Non-pigmented ciliary epithelial cell (primary cell): ENCODE measurements at regions not wholly inside any gene's neighbourhood (a gene's known extent, or its start where the extent isn't known, plus 50 kb on each side); places are given as distances from the start of the nearest gene placed in this dataset.
"Not testable (repeated sequence)": the region's sequence is repeated elsewhere in the genome, so short reads cannot be mapped to it uniquely, and the experiment has no call there.

Experiments
- DNase-seq: peaks from one replicate; pipeline ENCODE4 v3.0.0-alpha.2; 2010; ENCODE audit warnings: low read depth

DNA sequence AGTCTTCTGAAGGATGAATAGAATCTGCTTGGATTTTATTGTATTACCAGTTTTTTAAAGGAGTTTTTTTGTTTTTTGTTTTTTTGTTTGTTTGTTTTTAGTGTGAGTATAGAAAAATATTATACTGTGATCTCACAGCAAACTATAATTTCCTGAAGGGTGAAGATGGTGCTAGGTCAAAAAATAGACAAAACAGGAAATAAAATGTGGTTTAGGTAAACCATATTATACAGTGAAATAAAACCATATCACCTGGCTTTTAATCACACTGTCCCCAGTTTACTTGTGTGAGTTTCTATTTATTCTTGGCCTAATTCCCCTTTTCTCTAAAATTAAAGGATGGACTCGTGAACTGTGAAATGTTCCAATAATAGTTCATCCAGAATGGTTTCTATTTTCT lies 841.3 kb upstream of the CTNND2 start:
- DNase-seq, result no peak

DNA sequence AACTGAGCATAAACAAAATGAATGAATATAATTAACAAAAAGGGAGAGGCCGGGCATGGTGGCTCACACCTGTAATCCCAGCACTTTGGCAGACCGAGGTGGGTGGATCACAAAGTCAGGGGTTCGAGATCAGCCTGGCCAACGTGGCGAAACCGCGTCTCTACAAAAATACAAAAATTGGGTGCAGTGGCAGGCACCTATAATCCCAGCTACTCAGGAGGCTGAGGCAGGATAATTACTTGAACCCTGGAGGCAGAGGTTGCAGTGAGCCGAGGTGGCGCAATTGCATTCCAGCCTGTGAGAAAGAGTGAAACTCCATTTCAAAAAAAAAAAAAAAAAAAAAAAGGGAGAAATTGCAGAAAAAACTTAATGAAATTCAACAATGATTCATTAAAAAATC lies 839.3 kb upstream of the CTNND2 start:
- DNase-seq, result no peak

- no peak for DNase-seq
Measured at GRCh38 chr5:12730354-12730753, 826.1 kb upstream of the CTNND2 start.

- DNase-seq, result no peak
Measured at GRCh38 chr5:12716664-12717063, 812.4 kb upstream of the CTNND2 start.

DNA sequence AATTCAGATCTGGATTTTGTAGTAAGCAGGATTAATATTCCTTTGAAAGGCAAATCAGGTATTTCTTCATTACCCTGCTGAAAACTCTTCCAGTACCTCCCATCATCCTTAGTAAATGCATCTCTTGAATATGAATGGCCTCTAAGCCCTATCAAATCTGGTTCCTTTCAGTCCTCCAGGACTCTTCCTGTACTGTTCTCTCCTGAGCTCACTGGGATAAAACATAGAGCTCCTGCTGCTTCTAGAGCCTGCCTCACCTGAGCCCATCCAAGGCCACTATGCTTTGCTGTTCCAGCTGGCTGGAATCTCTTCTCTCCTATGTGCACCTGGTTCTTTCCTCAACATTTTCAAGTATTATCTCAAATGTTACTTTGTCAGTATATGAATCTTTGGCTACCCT lies 803.3 kb upstream of the CTNND2 start:
- no peak for DNase-seq

DNA sequence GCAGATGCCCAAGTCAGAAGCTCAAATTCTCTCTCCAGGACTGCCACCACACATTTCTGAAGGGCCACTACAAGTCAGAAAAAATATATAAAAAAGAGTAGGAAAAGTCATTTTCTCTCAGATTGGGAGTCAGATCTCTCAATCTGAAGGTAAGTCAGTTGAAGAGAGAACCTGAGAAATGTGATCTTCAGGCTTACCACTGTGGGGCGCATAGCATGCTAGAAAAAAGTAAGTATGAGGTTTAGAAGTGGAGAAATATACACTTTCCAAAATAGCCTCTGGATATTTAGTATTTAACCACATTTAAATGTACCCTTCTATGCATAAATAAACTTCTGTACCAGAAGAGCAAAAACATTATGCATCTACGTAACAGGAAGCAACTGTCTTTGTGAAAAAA lies 800.7 kb upstream of the CTNND2 start:
- no peak for DNase-seq

- no peak for DNase-seq
Measured at GRCh38 chr5:12703254-12703653, 799.0 kb upstream of the CTNND2 start.

- DNase-seq, result no peak
Measured at GRCh38 chr5:12695651-12696050, 791.4 kb upstream of the CTNND2 start.

DNA sequence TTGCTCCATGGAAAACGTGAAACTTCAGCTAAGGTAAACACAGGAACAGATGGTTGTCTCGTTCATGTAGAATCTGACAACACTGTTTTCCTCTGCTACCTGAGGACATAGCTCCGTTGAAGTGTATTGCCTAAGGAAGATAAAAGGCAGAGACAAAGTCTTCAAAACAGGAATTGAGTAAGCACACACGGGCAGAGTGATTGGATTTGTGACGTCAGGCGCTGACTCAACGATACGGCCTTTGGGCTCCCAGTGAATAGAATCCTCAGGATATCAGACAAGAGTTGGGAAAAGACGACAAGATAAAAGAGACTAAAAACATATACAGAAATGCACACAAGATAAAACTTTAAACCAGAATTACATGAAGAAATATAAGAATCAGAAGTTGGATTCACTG lies 787.1 kb upstream of the CTNND2 start:
- no peak for DNase-seq

DNA sequence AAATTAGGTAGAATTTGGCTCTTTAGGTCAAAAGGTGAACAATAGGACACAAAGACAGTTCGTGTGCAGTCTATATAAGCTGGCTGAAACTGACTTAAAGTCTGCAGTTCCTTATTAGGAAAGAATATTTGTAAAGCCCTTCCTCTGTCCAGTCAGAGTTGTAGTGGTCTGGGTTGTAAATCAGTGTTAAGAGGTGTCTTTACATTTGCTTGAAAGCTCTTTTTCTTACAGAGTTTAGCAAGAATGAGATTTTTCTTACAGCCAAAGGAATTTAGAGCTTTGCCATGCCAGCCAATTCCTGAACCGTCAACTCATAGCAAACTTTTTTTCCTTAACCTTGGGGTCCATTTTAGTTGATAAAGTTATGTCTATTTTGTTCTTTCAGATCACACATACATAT lies 786.1 kb upstream of the CTNND2 start:
- no peak for DNase-seq

- no peak for DNase-seq
Measured at GRCh38 chr5:12683249-12683648, 779.0 kb upstream of the CTNND2 start.

DNA sequence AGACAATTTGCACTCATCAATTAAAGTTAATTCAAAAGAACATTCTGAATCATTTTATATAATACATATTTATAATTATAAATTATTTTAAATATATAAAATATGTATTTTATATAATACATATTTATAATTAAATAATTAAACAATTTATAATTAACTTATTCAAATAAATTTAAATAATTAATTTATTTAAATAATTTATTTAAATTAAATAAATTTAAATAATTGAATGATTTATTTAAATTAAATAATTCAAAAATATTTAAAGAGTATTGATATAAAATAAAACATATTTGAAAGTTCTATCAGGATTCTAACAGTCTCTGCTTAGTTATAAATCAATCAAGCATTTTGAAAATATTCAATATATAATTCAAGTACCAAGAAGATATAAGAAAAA lies 775.5 kb upstream of the CTNND2 start:
- no peak for DNase-seq

DNA sequence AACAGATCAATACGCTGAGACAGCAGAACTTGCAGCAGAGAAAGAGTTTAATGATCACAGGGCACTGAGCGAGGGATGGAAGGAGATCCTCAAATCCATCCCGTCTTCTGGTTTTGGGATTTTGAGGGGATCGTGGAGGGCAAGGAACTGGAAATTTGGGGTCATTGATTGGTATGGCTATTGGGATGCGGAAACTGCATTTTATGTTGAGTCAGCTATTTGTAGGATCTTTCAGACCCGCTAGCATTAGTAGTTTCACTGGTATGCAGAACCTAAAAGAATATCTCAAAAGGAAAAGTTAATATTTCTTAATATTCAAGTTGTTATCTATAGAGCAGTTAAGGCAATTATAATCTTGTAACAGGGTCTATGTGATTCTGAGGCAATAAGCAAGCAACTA lies 771.7 kb upstream of the CTNND2 start:
- DNase-seq, result no peak

- no peak for DNase-seq
Measured at GRCh38 chr5:12672141-12672540, 767.9 kb upstream of the CTNND2 start.

DNA sequence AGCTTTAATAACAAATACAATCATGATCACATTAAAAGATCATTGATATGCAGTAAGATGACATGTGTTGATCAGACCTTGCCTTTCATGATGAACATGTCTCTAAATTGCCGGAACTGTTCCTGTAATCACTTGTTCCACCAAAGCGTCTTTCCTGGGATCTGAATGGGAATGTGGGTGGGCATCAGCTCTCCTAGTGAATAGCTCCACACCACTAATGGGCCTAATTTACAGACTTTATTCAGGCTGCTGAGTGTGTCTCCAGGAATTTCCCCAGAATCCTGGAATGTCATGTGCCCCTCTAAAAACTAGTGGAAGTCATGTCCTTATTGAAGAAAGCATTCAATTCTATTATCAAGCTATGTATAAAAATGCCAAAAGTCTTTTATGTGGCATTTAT lies 765.1 kb upstream of the CTNND2 start:
- DNase-seq, result no peak

- DNase-seq, result no peak
Measured at GRCh38 chr5:12668564-12668963, 764.3 kb upstream of the CTNND2 start.

GRCh38 chr5:12667818-12668217 lies 763.6 kb upstream of the CTNND2 start:
- not testable (repeated sequence) for DNase-seq

- not testable (repeated sequence) for DNase-seq
Measured at GRCh38 chr5:12665772-12666171, 761.5 kb upstream of the CTNND2 start.

DNA sequence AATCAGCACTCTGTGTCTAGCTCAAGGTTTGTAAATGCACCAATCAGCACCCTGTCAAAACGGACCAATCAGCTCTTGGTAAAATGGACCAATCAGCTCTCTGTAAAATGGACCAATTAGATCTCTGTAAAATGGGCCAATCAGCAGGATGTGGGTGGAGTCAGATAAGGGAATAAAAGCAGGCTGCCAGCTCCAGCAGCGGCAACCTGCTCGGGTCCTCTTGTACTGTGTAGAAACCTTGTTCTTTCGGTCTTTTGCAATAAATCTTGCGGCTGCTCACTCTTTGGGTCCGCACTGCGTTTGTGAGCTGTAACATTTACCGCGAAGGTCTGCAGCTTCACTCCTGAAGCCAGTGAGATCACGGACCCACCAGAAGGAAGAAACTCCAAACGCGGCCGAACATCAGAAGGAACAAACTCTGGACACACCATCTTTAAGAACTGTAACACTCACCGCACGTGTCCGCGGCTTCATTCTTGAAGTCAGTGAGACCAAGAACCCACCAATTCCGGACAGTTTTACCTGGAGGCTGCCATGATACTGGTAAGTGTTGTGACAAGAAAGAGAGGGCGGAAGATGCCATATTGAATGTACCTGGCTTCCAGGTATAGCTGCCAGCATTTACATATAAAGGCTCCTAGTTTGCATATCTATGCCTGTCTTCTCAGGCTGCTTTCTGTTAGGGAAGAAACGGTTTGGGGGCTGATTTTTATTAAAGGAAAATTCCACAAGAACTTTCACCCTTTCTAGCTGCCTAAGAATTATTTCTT lies 758.5 kb upstream of the CTNND2 start:
- DNase-seq, result no peak

DNA sequence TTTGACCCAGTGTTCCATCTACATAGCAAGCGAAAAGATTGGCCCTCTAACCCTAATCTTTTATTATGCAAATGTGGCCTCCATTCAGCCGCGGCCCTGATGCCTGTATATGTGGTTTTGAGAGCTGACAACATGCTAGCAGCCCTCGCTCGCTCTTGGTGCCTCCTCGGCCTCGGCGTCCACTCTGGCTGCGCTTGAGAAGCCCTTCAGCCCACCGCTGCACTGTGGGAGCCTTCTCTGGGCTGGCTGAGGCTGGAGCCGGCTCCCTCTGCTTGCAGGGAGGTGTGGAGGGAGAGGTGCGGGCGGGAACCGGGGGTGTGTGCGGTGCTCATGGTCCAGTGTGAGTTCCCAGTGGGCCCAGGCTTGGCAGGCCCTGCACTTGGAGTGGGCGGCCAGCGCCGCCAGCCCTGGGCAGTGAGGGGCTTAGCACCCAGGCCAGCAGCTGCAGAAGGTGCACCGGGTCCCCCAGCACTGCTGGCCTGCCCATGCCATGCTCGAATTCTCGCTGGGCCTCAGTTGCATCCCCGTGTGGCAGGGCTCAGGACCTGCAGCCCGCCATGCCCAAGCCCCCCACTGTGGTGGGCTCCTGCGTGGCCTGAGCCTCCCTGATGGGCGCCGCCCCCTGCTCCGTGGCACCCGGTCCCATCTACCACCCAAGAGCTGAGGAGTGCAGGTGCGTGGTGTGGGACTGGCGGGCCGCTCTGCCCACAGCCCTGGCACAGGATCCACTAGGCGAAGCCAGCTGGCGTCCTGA lies 757.5 kb upstream of the CTNND2 start:
- DNase-seq, result no peak

DNA sequence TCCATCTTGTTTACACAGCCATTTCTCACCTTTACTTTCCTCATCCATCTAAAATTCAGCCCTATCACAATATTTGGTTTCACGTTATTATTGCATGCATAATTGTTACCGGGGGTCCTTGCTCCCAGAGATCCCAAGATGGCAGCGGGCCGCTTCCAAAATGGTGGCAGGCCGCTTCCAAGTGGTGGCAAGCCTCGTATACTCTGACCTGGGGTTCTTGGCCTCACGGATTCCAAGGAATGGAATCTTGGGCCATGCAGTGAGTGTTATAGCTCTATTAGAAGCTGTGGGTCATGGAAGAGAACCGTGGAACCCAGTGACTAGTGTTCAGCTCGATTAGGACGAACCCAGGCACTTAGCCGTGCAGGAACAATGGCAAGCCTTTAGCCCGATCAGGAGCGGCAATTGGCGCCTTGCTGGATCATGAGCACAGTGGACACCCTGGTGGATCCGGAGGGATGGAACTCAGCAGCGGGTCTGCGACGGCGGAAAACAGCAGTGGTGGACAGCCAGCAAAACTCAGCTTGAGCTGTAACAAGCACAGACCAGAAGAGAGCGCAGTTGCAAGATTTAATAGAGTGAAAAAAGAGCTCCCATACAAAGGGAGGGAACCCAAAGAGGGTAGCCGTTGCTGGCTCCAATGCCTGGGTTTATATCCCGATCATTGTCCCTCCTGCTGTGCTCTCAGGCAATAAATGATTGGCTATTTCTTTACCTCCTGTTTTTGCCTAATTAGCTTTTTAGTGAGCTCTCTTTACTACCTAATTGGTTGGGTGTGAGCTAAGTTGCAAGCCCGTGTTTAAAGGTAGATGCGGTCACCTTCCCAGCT lies 756.2 kb upstream of the CTNND2 start:
- not testable (repeated sequence) for DNase-seq

- no peak for DNase-seq
Measured at GRCh38 chr5:12659686-12660085, 755.4 kb upstream of the CTNND2 start.
